GM19455 (cell line): ENCODE measurements at regions not wholly inside any gene's neighbourhood (a gene's known extent, or its start where the extent isn't known, plus 50 kb on each side); places are given as distances from the start of the nearest gene placed in this dataset.
"Not testable (repeated sequence)": the region's sequence is repeated elsewhere in the genome, so short reads cannot be mapped to it uniquely, and the experiment has no call there.

Source experiments
- ATAC-seq: cut with Tn5 transposase; IDR thresholded peaks from one replicate; pipeline ENCODE4 v1.9.1; 2021; ENCODE audit not compliant: unreplicated experiment

DNA sequence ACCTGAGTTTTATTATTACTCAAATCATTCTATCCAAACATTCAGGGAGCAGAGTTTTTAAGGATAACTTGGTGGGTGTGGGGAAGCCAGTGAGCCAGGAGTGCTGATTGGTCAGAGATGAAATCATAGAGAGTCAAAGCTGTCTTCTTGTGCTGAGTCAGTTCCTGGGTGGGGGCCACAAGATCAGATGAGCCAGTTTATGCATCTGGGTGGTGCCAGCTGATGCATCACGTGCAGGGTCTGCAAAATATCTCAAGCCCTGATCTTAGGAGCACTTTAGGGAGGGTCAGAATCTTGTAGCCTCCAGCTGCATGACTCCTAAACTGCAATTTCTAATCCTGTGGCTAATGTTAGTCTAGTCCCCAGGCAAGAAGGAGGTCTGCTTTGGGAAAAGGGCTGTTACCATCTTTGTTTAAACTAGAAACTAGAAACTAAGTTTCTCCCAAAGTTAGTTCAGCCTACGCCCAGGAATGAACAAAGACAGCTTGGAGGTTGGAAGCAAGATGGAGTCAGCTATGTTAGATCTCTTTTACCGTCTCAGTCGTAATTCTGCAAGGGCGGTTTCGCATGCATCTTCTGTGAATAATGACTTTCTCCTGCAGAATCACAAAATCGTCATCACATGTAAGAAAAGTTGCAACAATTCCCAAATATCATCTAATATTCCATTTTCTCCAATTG, 97.5 kb downstream of the ZNF664 start:
- not testable (repeated sequence) for ATAC-seq

DNA sequence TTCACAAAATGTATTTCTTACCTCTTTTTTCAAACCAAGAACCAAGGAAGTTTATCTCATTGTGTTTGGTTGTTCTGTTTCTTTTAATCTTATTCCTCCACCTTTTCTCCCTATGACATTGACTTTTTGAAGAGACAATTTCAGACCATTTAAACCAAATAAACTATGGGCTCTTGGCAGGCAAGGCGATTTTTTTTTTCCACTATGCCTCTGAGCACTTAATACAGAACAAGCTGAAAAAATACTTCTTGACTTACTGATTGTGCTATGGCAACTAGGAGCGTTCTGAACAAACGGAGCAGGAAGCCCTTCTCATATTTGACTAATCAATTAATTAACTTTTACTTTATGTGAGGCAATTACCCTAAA, 98.0 kb downstream of the ZNF664 start:
- ATAC-seq = no peak

DNA sequence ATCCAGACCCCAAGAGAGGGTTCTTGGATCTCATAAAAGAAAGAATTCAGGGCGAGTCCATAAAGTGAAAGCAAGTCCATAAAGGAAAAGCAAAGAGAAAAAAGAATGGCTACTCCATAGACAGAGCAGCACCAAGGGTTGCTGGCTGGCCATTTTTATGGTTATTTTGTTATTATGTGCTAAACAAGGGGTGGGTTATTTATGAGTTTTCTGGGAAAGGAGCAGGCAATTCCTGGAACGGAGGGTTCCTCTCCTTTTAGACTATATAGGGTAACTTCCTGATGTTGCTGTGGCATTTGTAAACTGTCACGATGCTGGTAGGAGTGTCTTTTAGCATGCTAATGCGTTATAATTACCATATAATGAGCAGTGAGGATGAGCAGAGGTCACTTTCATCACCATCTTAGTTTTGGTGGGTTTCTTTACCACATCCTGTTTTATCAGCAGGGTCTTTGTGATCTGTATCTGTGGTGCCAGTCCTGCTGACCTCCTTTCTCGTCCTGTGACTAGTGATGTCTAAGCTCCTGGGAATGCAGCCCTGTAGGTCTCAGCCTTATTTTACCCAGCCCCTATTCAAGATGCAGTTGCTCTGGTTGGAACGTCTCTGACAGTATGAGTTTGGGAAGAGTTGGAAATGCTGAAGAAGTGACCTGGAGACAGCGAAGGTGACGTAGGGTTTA, 100.5 kb downstream of the ZNF664 start:
- ATAC-seq = no peak

DNA sequence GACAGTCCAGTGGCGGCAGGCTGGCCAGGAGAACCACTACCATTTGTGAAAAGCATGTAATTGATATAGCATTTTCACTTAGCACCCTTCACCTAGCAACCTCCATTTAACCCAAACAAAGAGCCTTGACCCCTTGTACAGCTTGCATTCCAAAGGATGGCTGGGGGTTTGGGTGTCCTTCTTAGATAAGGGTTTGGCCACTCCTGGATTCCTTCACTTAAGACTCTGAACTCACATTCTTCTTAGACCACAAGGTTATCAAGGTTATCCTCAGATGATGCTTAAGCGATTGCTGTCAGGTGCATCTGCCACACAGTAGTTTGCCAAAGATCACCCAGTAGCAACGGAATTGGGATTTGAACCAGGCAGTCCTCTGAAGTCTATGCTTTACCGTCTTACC, 102.8 kb downstream of the ZNF664 start:
- ATAC-seq = no peak

DNA sequence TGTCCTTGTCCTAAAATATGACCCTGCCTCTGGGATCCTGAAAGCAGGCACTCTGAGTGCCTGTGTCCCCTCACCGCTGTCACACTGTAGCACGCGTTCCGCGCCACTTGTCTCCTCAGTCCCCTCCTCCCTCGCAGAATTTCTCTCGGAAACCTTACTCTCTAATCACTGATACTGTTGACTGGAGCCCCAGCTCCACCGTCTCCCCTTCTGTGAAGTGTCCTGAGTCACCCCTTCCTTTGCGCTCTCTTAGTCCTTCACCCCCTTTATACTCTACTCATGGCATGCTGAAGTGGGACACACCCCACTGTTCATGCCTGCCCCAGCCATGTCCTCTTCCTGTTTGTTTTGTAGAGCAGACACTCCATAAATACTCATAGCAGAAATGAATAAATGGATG, 104.7 kb downstream of the ZNF664 start:
- ATAC-seq = no peak

DNA sequence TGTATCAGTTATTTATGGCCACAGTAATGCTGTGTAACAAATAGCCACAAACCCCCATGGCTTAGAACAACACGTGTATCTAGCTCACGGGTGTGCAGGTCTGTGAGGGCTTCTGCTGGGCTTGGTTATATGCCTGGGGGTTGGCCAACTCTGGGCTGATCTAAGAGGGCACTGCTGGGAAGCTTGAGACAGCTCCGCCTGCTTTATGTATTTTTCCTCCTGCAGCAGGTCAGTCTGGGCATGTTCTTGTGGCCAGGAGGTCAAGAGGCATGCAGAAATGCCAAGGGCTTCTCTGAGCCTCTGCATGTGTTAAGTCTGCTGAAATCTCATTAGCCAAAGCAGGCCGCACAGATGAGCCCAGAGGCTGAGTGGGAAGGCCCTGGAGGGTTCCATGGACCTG, 105.8 kb downstream of the ZNF664 start:
- no peak for ATAC-seq

DNA sequence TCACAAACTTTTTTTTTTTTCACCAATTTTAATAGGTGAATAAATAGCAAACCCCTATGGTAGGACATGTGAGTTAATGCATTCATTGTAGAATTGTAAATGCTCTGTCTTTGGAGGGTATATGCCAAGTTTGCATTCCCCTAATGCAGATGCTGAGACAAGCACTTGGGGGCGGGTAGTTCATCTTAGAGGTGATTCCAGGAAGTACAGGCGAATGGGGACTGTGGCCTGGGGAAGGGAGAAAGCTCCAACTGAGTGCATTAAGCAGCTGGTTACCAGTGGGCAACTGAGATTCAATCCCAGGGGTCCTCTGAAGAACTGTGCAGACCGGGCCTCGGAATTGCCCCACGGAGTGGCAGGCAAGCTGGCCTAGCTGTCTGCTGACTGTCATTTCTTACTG, 107.6 kb downstream of the ZNF664 start:
- ATAC-seq = no peak

DNA sequence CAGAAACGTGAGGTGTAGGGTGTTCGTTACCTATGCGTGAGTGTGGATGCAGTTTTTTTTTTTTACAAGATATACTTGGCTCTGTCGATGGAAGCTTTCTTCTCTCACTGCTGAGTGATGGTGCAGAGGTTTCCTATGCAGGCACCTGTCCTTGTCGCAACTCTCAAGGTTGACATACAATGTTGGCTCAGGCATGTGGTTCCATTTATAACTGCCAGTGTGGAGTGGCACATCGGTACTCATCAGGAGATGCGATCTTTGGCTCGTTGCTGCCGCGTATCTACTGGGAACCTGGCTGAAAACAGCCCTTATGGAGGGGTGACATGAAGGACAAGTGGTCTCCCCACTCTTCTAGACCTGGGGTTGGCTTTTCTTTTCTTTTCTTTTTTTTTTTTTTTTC, 109.0 kb downstream of the ZNF664 start:
- no peak for ATAC-seq

DNA sequence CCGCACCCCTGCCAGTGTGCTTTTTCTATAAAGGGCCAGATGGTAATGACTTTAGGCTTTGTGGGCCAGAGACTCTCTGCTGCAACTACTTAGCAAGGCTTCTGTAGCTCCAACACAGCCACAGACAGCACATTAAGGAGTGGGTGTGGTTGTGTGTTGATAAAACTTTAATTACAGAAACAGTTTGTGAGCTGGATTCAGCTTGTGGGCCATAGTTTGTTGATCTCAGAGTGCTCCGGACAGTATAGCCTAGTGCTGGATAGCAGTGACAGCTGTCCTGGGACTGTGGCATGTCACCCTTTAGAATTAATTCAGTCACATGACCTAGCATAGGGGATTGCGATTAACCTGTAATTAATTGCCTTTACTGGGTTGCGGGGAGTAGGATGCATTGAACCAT, 109.7 kb downstream of the ZNF664 start:
- ATAC-seq = no peak

DNA sequence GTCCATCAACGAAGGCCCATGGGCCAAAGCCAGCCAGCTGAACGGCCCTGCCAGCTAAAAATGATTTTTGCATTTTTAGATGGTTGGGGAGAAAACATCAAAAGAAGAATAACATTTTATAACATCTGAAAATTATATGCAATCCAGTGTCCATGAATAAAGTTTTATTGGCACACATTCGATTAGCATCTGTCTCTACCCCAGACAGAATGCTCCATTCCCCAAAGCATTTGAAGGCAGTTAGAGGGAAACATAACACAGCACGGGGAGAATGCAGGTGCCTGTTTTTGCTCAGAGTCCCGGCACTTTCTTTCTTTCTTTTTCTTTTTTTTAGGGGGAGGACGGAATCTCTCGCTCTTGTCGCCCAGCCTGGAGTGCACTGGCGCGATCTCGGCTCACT, 110.7 kb downstream of the ZNF664 start:
- ATAC-seq = no peak

DNA sequence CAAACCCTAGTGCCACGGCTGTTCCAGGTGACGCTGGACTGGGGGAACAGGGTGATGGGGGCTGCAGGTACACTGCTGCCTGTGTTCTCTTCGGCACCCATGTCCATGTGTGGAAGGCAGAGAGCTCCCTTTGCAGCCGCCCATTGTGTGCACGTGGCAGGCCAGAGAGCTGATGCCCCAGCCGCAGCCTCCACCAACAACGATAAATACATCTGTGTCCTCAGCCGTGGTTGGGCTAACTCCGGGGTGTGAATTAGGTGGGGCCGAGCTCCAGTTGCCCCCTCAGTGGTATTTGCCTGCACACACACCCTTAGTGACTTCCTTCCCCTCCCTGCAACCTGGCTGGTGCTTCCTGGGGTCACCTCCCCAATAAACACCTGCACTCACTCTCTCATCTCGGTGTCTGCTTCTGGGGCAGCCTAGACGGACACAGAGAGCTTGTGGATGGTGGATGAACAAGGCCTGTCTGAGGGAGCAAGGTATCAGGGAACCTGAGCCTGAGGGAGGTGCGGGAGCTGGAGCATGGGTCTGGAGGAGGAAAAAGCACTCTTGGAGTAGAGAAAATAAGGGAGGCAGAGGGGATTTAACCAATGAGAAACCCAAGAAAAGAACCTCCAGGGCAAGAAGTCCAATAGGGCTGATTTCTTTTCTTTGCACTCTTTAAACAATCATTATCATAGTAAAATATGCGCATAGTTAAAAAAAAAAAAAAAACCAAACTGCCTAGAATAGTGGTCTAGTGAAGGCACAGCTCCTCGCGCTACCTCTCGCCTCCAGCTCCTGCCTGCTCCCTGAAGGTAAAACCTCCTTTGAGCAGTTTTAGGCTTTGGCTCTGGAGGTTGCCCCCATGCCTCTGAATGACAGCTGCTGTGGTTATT, 112.6 kb downstream of the ZNF664 start:
- ATAC-seq = no peak

DNA sequence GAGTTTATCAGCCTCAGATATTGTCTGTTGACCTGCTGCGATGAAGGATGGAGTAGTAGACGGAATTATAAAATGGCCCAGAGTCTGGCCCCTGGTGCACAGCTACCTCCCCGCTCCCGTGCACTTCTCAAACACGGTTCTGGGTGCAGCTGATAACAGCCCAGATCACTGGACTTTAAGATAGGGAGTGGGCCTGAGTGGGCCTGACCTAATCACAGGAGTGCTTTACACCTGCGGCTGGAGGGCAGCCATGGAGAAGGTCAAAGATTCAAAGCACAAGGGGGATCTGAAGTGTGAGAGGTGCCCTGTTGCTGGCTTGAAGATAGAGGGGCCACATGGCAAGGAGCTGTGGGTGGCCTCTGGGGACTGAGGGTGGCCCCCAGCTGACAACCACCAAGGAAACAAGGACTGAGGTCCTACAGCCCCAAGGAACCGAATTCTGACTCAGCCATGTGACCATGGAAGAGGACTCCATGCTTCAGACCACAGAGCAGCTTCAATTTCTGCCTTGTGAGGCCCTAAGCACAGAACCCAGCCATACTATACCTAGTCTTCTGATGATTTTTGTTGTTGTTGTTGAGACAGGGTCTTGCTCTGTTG, 113.4 kb downstream of the ZNF664 start:
- ATAC-seq = no peak

DNA sequence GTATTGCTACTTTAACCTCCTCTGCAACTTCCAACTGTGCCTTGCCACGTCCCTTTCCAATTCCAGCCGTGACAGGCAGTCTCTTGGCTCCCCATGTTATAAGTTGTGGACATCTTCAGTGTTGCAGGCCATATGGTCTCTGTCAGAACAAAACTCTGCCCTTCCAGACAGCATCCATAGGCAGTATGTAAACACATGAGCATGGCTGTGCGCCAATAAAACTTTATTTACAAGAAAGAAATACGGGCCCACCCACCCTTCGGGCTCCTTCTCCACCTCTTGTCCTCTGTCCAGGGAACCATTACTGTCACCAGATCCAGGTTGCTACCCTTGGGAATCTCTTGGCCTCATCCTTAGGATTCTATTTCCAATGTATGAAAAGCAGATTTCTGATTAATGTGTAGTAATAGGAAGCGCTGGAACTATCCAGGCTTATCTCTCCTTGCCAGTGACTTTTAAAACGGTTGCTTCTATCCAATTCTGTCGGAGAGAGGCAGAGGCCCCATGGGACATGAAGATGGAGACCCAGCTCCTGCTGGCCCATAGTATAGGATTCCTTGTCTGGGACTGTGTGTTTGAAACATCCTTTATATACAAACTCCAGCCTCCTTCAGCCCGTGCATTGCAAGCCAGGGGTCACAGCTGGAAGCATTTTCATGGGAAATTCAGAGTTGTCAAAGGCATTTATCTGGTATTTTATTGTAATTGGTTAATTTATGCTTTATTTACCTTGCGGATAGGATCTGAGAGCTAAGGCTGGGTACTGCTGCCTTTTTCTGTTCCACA, 114.4 kb downstream of the ZNF664 start:
- no peak for ATAC-seq

DNA sequence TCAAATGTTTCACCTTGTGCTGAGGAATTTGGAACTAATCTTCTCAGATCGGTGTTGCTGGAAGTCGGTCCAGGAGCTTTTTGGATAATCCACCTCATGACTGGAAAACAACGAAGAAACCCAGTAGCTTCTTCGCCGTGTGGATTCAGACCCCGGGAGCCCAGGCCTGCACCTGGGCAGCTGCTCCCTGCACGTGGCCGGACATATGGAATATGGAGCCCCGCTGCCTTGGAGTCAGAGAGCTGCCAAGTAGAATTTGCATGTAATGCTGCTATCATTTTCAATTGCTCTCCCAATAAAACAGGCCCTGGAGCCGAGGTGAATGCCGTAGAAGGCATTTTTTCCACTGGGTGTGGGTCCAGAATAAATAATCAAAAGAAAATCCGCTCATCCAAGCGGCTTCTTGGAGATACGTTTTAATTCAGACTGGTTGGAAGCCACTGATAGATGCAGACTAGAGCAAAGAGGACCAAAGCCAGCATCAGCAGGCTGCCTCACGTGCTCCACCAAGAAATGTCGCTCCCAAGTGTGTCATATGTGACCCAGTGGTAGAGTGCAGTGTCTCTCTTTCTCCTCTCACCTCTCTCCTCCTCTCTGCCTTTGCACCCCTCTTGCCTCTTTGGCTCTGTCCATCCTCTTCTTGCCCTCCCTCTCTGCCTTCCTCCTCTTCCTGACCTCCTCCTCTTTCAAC, 115.3 kb downstream of the ZNF664 start:
- ATAC-seq = no peak

DNA sequence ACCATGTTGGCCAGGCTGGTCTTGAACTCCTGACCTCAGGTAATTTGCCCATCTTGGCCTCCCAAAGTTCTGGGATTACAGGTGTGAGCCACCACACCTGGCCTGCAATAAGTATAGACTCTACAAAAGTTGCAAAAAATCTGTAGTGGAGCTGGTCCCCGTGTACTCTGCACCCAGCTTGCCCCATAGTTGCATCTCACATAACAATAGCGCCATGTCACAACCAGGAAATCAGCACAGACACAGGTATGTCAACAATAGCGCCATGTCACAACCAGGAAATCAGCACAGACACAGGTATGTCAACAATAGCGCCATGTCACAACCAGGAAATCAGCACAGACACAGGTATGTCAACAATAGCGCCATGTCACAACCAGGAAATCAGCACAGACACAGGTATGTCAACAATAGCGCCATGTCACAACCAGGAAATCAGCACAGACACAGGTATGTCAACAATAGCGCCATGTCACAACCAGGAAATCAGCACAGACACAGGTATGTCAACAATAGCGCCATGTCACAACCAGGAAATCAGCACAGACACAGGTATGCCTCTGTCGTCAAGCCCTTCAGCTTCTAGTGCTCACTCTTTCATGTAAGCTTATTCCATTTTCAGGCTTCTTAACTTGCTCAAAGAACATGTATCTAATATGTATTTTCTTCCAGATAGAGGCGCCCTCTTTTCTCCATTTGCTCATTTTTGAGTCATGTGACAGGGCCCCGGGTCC, 116.3 kb downstream of the ZNF664 start:
- ATAC-seq = not testable (repeated sequence)

DNA sequence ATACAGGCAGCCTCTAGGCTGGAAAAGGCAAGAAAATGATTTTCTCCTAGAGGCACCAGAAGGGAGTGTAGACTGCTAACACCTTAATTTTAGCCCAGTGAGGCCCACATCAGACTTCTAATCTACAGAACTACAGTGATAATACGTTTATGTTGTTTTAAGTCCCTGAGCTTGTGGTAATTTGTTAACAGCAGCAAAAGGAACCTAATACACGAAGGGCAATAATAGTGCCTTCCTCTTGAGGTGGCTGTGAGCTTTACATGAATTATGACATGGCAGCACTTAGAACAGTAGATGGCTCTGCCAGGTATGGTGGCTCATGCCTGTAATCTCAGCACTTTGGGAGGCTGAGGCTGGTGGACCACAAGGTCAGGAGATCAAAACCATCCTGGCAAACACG, 118.8 kb downstream of the ZNF664 start:
- no peak for ATAC-seq

DNA sequence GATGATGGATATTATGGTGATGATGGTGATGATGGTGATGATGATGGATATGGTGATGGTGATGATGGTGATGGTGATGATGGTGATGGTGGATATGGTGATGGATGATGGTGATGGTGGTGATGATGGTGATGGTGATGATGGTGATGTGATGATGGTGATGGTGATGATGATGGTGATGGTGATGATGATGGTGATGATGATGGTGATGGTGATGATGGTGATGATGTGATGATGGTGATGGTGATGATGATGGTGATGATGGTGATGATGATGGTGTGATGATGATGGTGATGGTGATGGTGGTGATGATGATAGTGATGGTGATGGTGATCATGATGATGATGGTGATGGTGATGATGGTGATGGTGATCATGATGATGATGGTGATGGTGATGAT, 119.5 kb downstream of the ZNF664 start:
- ATAC-seq = not testable (repeated sequence)

DNA sequence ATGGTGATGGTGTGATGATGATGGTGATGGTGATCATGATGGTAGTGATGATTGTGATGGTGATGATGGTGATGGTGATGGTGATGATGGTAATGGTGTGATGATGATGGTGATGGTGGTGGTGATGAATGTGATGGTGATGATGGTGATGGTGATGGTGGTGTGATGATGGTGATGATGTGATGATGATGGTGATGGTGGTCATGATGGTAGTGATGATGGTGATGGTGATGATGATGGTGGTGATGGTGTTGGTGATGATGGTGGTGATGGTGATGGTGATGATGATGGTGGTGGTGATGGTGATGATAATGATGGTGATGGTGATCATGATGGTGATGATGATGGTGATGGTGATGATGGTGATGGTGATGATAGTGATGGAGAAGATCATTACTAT, 120.3 kb downstream of the ZNF664 start:
- no peak for ATAC-seq

DNA sequence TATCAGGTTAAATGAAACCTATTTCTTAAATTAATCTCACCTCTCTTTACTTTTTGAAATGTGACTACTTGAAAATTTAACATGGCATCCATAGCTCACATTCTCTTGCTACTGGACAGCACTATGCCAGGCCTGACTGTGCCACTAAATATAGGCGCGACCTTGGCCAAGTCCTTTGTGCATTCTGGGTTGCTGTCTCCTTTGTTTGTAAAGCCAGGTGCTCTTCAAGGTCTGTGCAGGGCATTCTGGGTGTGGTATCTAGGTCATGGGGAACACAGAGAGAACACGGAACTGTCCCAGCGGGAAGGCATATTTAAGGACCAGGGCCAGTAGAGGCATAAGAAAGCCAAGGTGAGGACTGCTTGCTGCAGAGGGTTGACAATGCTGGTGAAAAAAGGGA, 121.2 kb downstream of the ZNF664 start:
- ATAC-seq = no peak

DNA sequence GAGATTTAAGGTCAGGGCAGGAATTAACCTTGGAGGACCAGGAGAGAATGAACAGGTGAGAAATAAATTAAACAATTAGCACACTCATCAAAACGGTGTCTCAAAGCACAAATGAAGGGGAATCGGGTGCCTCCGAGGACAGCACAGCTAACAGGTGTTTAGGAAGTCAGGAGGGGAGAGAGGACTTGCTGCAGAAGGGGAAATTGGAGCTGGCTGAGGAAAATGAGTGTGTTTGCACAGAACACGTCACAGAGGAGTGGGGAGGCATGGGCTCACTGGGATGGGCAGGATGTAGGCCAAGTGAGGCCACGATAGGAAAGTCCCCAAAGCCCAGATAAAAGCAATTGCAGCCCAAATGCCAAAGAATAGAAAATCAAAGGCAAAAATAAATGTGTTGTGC, 121.7 kb downstream of the ZNF664 start:
- ATAC-seq = no peak
